Endothelial cell (in vitro differentiated cells): ENCODE measurements at regions not wholly inside any gene's neighbourhood (a gene's known extent, or its start where the extent isn't known, plus 50 kb on each side); places are given as distances from the start of the nearest gene placed in this dataset.

Experiments used
- DNase-seq: peaks from one replicate; pipeline ENCODE4 v3.0.0; 2021; ENCODE audit warnings: low spot score
- H3K27ac Mint-ChIP-seq: one replicate; pipeline ENCODE4 v1.8.0; 2021; ENCODE audit warnings: mixed read lengths, inconsistent platforms; ENCODE audit not compliant: unreplicated experiment
- H3K27me3 Mint-ChIP-seq: one replicate; pipeline ENCODE4 v1.8.0; 2021; ENCODE audit warnings: mild to moderate bottlenecking, moderate library complexity, mixed read lengths, inconsistent platforms; ENCODE audit not compliant: unreplicated experiment
- H3K36me3 Mint-ChIP-seq: one replicate; pipeline ENCODE4 v1.8.0; 2021; ENCODE audit warnings: mild to moderate bottlenecking, low read depth, mixed read lengths, inconsistent platforms; ENCODE audit not compliant: unreplicated experiment
- H3K4me1 Mint-ChIP-seq: one replicate; pipeline ENCODE4 v1.8.0; 2021; ENCODE audit warnings: mild to moderate bottlenecking, mixed read lengths, inconsistent platforms; ENCODE audit not compliant: unreplicated experiment
- H3K4me3 Mint-ChIP-seq: one replicate; pipeline ENCODE4 v1.8.0; 2021; ENCODE audit warnings: mild to moderate bottlenecking, mixed read lengths, inconsistent platforms; ENCODE audit not compliant: unreplicated experiment
- H3K9me3 Mint-ChIP-seq: one replicate; pipeline ENCODE4 v1.8.0; 2021; ENCODE audit warnings: mixed read lengths, inconsistent platforms; ENCODE audit not compliant: unreplicated experiment
- TF ChIP-seq, protein P1 (sequence below): fragments of 200-600 bp; sonication (generic); IDR thresholded peaks from one replicate; pipeline ENCODE4 v1.5.0; 2021; ENCODE audit warnings: antibody characterized with exemption; ENCODE audit not compliant: unreplicated experiment

DNA sequence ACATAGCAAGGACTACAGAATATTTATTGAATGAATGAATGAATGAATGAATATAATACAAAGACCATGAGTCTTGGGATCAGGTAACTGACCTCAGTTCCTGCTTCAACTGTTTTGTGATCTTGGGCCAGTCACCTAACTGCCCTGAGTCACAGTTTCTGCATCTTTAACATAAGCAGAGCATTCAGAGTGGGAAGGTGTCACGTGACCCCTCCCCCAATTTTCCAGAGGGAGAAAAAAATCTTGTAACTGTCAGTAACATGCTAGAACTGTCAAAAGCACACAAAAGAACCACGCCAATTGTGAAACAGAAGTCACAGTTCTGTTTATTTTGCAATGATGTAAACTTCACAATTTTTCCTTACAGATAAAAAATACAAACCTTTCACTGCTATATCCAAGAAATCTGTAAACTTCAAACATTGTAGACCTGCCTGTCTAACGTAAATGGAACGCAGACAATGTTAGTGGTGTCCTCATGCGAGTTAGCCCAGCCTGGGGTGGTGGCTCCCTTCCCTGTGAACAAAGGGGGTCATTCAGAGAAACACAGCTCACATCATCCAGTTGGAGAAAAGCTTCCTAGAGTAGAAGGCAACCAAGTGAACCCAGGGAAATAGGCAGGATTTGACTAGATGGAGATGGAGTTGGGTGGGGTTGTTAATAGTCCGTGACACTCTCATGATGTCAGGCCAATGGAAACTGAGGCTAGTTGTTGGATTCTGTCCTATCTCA, 211.8 kb upstream of the ZC3H12A start:
- Mint-ChIP-seq H3K4me1 (no peaks in the 10 kb centered on the region), H3K27ac (no peak overlapping the region), H3K36me3 (no peaks in the 10 kb centered on the region), H3K27me3 (no peaks in the 10 kb centered on the region), H3K9me3 (no peaks in the 10 kb centered on the region), H3K4me3 (no peak overlapping the region)
- no peak for DNase-seq
- TF ChIP-seq, protein P1, sequence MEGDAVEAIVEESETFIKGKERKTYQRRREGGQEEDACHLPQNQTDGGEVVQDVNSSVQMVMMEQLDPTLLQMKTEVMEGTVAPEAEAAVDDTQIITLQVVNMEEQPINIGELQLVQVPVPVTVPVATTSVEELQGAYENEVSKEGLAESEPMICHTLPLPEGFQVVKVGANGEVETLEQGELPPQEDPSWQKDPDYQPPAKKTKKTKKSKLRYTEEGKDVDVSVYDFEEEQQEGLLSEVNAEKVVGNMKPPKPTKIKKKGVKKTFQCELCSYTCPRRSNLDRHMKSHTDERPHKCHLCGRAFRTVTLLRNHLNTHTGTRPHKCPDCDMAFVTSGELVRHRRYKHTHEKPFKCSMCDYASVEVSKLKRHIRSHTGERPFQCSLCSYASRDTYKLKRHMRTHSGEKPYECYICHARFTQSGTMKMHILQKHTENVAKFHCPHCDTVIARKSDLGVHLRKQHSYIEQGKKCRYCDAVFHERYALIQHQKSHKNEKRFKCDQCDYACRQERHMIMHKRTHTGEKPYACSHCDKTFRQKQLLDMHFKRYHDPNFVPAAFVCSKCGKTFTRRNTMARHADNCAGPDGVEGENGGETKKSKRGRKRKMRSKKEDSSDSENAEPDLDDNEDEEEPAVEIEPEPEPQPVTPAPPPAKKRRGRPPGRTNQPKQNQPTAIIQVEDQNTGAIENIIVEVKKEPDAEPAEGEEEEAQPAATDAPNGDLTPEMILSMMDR: no peak

DNA sequence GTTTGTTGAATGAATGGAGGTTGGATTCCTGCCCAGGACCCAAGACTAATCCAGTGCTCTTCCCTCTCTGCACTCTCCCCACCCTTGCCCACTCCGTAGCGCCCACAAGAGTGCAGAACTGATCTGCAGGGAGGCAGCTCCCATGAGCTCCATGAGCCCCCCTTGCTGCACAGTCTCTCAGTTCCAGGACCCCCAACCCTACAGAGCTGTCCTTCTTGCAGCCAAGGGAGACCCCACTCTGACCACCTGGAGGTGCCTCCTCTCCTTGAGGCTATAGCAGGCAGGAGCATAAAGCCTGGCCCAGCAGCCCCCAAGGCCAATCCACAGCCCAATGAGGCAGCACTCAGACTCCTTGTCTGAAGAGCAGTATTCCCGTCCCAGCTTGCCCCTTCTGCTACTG, 209.2 kb upstream of the ZC3H12A start:
- H3K36me3 Mint-ChIP-seq: no peaks in the 10 kb centered on the region
- peaks cover 5% of the 10 kb centered on the region for H3K27me3 Mint-ChIP-seq
- H3K4me1 Mint-ChIP-seq: peaks cover 4% of the 10 kb centered on the region
- TF ChIP-seq, protein P1: no peak
- no peak for DNase-seq
- H3K27ac Mint-ChIP-seq: no peak overlapping the region
- no peak overlapping the region for H3K4me3 Mint-ChIP-seq
- no peaks in the 10 kb centered on the region for H3K9me3 Mint-ChIP-seq

DNA sequence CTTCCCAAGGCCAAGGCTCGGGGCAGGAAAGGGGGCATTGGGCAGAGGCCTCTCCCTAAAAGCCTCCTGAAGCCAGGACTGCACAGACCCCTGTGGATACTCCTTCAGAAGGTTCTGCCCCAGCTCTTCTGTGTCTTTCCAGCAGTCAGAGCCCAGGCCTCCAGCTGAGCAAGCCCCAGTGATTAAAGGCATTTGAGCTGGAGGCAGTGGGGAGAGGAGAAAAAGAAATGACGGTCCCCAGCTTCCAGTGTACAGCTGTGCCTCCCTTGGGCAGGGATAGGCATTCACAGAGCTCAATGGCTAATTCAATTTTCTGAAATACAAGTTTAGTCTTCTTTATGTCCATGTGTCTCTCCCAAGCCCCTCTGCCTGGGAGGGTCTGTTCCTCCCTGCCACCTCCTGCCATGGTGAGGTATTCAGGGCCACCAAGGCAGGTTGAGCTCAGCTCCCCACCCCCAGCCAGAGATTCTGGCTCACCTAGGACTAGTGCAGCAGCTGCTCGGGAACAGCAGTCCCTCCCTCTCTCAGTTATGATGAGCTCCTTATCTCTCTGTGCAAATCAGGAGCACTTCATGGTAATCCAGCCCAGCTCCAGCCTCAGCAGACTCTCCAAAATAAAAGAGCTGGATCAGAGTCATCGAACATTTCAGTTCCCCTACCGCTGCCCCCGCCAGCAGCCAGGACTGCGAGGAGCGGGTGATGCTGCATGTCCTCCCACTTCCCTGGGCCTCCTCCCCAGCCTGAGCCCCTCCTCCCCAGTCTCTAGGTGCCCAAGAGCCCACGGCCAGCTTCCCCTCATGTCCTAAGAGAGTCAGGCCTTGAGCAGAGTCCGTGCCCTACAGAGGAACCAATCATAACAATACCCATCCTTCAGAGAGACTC, 208.4 kb upstream of the ZC3H12A start:
- H3K4me1 Mint-ChIP-seq: peaks cover 4% of the 10 kb centered on the region

DNA sequence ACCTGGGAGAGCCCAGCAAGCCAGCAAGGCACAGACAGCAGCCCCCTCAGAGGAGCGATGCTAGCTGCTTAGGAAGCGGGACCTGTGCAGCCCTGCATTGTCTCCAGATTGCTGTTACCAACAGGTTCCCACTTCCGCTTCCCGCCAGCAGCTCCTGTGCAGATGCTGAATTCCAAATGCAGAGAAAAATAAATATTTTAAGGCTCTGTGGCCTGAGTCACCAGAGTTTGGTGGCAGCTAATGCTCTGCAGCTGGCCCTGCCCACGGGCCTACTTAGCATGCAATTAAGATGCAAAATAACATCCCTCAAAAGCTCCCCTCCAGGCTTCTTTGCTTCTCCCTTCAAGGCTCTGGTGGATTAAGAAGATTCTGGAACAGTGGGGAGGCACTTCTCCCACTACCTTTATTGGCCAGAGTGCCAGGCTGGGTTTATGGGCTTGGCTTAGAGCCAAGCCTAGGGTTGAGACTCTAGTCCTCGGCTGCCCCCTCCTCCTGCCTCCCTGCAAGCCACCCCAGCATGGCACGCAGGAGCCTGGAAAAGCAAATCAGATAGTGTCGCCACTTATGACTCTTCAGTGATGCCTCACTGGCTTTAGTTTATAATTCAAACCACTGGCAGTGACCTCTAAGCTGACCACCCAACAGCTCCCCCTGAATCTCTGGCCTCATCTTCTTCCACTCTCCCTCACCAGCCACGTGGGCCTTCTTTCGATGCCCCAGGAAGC, 207.1 kb upstream of the ZC3H12A start:
- peaks cover 5% of the 10 kb centered on the region for H3K27me3 Mint-ChIP-seq
- no peak overlapping the region for H3K27ac Mint-ChIP-seq
- peaks cover 4% of the 10 kb centered on the region for H3K4me1 Mint-ChIP-seq

More for the DNA sequence above, 208.4 kb upstream of the ZC3H12A start:
- TF ChIP-seq, protein P1: no peak
- H3K36me3 Mint-ChIP-seq: no peaks in the 10 kb centered on the region
- H3K9me3 Mint-ChIP-seq: no peaks in the 10 kb centered on the region
- no peak overlapping the region for H3K27ac Mint-ChIP-seq
- H3K27me3 Mint-ChIP-seq: peaks cover 5% of the 10 kb centered on the region
- H3K4me3 Mint-ChIP-seq: no peak overlapping the region
- DNase-seq: no peak

More for the DNA sequence above, 207.1 kb upstream of the ZC3H12A start:
- Mint-ChIP-seq H3K36me3 (no peaks in the 10 kb centered on the region), H3K4me3 (no peak overlapping the region), H3K9me3 (no peaks in the 10 kb centered on the region)
- TF ChIP-seq, protein P1: no peak
- no peak for DNase-seq
